GM21619 (cell line): ENCODE measurements at regions not wholly inside any gene's neighbourhood (a gene's known extent, or its start where the extent isn't known, plus 50 kb on each side); places are given as distances from the start of the nearest gene placed in this dataset.

Experiments used
- ATAC-seq: cut with Tn5 transposase; IDR thresholded peaks from one replicate; pipeline ENCODE4 v1.9.1; 2021; ENCODE audit not compliant: unreplicated experiment

DNA sequence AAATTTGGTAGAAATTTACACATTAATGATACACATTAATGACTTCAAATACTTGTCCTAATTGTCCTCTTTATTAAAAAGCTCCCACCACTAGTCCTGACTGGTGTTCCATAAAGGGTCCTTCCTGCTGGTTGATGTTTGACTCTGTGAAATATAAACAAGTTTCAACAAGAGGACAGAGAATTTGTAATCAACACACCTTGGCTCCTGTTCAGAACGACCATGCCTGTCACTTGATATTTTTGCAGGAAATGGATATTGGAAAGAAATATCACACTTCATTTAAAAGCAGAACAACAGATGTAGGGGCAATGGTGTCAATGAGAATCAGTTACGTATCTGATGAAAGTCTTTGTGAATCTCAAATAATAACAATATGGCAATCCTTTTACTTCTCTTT lies 211.7 kb downstream of the ENC1 start:
- no peak for ATAC-seq

DNA sequence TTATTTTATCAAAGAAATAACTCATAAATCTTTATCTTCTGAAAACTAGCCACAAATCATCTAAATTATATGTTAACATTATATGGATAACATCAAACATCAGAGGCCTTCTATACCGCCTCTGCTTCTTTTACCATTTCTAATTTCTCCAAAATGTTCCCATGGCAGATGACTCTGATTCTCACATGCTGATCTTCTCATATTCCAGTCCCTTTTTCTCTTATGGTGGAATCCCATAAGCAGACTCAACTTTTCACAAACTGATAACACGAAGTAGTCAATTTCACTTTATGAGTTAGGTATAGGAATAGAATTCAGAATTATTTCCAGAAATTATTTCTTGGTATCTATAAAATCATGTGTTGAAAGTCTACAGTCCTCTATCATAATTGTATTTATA lies 212.3 kb downstream of the ENC1 start:
- ATAC-seq: no peak

DNA sequence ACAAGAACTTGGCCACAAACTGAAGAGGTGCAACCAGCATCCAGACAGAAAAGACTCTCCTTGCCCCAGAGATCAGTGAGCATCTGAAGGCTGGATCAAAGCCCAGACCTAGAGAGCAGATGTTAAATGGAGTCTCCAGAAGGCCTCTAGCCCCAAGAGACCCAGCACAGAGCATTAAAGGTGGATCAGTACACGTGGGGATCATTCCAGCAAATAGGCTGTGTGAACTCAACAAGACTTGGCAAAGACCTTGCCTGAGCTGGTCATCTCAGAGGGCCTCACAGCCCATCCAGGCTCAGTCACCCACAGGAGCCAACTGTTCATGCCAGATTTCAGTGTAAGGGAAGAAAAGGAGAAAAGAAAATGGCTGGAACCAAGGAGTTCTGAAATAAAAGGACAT lies 214.0 kb downstream of the ENC1 start:
- ATAC-seq: no peak

DNA sequence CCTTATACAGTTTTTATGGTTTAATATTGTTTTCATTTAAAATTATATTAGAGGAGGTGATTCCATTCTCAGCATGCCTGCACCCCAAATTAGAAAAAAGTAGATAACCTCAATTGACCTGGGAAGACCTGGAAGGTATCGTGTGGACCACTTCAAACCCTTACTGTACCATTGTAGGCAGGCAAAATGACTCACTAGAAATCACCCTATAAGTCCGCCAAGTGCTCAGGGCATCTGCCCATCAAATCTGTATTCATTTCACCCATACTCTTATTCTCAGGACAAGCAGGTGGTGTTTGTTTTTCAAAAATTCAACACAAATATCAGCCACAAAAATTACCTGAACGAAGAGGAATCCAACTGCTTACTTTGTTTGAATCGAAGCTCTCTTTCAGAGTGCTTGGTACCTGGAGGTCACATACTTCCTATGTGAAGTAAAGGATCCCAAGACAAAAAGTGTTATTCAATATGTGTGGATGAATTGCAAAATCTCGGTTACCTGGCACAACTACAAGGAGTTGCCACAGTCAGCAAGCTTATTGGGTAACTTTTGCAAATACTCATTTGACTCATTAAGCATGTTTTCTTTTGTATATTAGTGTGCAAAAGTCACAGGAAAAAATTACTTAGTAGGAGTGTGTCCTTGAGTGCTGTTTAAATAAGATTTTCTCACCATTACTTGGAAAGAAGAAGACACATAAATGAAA lies 216.2 kb downstream of the ENC1 start:
- no peak for ATAC-seq

DNA sequence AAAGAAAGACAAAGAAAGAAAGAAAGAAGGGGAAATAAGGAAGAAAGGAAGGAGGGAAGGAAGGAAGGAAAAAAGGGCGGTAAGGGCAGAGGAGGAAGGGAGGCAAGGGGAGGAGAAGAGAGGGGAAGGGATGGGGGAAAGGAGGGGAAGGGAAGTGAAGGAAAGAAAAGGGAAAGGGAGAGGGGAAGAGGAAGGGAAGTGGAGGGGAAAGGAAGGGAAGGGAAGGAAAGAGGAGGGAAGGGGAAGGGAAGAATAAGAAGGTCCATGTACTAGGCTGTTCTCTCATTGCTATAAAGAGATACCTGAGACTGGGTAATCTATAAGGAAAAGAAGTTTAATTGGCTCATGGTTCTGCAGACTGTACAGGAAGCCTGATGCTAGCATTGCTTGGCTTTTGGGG lies 217.1 kb downstream of the ENC1 start:
- no peak for ATAC-seq

DNA sequence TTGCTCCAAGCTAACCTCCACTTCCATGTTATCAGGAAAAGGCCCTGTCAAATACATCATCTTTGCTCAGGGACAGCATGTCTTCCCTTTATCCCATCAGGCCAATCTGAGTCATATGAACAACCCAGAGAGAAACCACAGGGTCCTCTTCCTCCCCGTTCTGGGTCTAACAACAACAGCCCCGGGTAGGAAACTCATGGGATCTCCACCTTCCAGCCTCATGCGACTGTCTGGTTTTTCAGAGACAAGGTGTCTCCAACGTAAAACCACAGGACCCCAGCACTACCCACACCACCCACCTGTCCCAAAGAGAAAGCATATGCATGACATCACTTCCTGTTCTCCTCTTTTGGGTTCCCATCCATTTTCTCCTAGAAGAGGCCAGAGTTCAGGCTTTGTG lies 217.9 kb downstream of the ENC1 start:
- no peak for ATAC-seq

DNA sequence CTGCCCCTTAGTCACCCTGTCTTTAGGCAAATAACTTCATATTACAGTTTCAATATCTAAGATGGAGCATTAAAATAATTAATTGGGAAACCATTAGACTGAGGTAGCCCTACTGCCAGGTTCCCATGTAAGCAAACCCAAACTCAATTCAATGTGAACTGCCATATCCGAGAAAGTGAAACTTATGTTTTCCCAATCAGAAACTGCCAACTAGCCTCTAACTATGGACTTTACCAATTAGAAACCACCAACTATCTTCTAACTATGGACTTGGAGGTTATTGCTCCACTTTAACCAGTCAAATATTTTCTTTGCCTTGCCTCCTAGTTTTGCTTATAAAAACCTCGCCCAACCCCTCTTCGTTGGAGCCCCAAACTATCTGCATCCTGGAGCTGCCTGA lies 218.5 kb downstream of the ENC1 start:
- no peak for ATAC-seq

DNA sequence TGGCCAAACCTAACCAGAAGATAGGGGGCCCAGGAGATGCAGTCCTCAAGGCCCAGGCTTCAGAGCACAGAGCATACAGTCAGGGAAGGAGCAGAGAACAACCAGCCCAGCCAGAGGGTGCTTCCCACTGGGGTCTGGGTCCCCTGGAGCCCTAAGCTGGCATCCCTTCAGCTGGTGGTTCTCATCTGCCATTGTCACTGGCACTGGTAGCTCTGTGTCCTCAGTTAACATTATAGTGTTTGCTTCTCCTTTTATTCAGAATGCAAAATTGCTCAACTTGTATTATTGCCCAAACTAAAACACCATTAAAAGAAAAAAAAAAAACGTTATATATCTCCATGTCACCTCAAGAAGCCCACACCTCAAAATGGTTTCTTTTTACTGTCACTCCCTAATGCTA lies 219.2 kb downstream of the ENC1 start:
- no peak for ATAC-seq

DNA sequence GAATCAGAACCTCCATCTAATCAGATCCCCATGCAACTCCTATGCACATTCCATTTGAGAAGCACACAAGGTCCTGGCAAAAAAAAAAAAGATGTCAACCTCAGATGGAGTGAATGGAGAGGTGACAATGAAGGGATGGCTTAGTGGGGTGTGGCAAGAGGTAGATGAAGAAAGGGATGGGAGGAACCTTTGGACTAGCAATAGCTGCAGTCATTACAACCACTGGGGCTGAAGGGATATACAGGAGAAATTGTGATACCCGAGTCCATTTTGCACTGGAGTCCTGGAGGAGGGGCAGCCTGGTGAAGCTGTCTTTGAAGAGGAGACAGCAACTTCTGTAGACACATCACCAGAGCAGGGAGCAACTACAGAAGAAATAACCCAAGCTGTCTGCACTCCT lies 219.6 kb downstream of the ENC1 start:
- no peak for ATAC-seq

DNA sequence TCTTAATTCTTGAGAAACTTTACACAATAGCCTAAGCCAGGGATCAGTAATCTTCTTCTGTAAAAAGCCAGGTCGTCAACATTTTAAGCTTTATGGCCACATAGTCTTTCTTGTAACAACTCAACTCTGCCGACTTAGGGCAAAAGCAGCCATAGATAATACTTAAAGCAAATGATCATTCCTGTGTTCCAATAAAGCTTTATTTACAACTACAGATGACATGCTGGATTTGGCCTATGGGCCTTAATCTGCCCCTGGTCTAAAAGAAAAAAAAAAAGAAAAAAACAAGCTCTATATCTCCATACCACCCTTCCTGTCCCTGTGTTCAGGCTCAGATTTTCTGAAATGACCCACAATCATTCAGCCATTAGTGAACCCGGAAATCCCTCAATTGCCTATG lies 220.3 kb downstream of the ENC1 start:
- no peak for ATAC-seq

DNA sequence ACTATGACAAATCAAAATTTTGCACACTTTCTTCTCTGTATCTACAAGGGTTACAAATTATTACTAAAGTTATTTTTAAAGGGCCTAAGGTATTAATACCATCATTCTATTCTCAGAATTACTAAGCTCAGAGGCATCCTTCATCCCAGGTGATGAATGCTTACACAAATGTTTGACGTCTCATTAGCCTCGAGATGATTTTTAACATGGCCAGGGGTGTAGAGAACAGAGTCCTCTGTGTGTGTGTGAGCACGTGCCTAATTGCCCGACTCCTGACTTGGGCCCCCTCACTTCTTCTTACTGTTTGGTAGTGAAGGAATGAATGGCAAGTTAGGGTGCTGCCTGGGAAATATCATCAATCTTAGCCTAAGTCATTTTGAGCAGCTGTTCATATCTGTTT lies 221.1 kb downstream of the ENC1 start:
- ATAC-seq: no peak

DNA sequence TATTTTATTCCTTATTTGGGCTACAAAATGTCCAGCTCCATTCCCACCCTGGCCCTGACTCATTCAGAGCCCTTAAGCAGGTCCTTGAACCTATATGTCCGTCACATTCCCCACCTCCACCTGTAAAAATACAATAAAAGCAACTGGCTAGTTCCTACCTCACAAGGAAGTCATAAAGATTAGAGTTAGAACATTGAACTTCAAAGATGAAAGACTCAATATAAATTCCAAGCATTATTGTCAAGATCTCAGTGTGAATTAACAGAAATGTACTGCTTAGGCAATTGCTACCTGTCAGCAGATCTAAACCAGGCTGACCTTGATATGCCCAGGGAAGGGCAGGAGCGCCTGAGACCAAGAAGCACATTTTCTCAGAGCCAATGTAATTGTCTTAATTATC lies 221.8 kb downstream of the ENC1 start:
- no peak for ATAC-seq

DNA sequence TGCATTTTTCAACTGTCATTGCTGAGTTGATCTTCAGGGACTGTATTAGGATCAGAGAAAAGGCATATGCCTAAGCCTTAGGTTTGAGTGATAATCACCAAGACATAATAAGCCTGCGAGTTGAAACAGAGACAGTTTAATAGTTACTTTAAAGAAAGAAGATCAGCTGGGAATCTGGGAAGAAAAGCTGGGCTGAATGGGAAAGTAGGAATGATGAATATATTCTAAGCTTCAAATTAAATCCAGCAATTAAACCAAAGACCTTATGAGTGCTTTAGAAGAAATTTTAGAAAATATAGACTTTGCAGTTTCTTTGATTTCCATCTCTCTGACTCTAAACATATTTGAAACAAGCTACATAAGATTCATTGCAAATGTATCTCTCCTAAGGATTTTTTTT lies 222.3 kb downstream of the ENC1 start:
- no peak for ATAC-seq

DNA sequence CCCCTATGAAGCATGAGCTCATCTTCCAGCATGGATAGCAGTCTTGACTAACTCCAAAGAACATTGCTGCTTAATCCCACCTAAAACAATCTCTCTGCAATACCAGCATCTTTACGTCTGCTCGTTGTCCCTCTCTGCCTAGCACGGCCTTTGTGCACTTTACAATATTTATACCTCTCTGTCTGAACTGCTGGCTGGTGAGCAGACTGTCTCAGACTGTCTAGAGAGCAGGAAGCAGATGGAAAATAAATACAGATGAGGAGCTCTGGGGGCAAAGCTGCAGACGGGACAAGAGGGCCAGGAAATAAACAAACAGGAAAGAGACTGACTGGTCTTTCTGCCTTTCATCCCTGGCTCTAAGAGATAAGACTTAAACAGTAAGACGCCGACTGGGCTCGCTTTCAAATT lies 224.8 kb downstream of the ENC1 start:
- ATAC-seq: no peak

DNA sequence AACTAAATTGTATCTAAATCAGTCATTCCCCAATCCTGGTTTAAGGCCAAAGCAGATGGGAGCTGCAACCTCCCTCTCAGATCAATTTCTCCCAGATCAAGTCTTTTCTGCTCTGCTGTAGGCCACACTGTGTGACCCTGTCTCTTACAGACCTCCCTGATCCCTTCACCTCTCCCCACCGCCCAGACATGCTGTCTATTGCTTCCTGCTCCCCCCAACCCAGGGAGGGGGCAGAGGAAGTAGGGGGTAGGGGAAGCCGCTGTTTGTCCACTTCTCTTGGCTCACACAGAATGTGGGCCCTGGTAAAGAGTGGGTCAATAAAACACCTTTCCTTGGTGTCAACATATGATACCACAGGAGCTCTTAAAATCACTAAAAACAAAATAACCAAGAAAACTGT lies 226.3 kb downstream of the ENC1 start:
- ATAC-seq: no peak

DNA sequence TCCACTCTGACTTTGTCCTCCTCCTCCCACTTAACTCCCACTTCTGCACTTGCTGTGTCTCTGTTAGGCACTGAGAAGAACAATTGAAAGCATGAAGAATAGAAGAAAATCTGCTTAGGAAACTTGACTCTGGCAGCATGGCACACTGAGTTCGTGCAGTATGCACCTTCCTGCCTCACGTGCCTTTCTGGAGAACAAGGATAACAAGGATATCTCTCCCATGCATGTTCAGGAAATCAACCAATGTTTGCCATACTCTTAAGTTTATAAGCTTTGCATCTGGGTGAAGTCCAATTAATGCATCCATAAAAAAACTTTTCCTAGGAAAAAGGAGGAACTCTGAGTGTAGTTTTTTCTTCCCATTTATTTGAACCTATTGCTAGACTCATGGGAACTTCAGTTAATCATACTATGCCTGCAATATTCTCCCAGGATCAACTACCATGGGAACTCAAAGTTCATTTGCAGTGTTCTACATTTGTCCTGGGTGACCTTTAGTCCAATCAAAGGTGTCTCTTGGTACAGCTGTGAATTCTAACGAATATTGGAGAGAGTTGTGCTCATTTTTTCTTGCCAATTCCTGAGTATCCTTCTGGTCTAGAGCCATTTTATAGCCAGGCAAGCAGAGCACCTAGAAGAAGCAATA lies 227.0 kb downstream of the ENC1 start:
- ATAC-seq: no peak

DNA sequence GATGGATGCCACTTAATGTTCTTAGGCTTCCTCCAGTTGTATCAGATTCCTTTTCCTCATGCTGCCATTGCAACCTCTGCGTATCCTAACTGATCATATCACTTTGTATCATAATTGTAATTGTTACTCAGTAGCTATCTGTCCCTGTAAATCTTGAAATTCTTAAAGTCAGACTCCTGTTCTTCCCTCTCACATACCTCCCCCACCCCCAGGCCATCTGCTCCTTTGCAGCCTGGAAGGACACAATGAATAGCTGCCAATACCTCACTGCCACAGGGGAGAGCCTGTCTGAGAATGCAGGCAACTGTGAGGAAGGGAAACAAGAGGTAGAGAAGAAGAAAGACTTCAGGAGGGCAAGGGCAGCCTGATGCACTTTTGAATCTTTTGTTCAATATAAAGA lies 228.5 kb downstream of the ENC1 start:
- ATAC-seq: no peak

DNA sequence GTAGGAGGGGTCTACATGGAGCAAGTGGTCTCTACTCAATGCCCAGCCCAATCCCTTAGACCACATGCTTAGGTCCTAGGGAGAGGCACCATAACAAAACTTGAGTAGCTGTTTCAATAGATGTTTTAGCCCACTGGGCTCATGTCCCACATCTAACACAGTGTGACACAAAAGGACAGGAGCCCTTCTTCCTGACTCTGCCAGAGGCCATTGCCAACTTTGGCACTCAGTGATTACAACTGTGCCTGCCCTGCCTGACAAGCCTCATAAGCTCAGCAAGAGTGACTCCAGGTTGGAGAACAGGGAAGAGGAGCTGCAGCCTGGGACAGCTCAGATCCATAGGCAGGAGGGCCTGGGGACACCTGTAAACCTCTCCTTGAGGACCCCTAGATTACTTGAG lies 230.8 kb downstream of the ENC1 start:
- ATAC-seq: no peak

DNA sequence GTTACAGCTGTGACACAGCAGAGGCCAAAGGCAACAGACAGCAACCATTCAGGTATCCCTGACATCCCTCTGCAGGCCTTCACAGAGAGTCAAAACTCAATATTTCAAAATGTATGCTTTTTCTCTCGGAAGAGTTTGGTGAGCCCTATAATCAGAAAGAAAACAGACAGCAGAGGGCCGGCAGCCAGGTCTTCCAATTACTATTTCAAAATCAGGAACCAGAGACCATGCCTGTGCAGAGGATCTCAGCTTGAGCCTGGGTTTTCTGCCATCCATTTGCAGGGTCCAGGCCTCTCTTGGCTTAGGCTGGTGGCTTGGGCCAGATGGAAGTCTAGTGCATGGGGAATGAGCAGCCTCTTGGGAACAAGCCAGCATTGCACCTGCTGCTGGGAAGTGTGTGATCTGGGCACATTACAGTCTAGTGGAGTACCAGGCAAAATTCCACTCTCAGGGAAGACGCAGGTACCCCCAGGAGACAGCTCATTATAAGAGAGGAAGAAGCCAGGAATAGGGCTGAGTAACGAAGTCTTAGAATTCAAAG lies 231.3 kb downstream of the ENC1 start:
- no peak for ATAC-seq

DNA sequence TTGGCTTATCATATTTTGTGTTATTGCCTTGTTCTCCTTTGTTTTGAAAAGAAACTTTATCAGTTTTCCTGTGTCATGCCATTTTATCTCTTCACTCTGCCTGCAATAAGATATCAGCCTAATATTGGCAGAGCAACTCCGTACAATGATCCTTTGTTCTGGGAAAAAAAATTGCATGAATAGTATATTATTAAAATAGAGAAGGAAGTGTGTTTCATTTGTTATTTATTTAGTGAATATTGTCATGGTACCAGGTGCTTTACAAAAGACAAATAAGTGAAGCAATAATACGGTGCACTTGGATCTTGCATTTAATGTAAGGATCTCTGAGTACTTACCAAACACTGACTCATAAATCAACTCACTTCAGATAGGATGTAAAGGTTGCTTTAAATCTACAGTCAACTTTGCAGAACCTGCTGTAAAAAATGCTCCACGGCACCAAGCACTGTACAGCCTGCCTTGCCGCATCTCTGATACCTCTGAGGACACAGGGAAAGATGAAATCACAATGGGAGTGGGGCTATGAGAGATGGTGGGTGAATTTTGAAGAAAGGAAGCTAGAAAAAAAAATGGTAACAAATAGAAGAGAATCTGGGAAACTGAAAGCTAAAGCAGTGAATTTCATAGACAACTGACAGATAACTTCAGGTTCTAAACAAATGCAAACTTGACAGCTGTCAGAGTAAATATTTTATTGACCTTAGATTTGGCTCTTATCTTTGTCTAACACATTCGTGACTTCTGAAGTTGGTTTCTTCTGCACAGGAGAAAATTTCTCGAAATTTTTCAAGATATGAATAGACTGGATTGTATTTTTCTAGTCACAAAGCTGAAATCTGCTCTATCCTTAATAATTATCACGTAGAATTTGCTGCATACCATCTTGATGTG lies 232.1 kb downstream of the ENC1 start:
- no peak for ATAC-seq

DNA sequence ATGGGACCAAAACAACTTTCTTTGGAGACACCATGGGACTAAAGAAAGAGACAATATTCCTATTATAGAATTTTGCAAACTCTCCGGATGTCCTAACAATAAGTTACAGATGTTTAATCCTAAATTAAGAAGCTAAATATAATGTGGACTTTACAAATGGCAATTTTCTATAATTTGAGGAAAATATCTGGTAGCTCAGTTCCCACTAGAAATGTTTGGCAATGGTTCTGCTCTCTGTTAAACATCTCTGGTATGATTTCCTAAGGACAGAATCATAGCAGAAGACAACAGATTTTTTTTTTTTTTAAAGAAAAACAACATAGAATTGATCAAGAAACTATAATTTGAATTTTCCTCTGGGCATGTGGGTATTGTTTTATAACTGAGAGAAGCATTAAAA lies 232.8 kb downstream of the ENC1 start:
- ATAC-seq: no peak

DNA sequence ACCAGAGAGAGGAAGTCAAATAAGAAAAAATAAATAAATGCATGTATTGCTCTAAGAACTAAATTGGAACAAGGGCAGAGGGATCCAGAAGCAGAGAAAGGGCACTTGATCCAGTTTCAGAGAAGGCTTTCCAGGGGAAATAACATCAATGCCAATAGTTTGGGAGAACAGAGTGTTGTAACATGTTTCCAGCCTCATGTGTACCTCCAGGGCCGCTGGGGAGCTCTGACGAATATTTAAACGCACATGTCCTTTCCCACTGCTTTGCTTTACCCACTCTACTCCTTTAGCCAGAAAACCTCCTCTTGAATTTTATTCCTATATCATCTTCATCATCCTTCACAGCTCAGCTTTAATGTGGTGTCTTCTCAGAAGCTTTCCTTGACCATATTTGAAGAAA lies 233.7 kb downstream of the ENC1 start:
- ATAC-seq: no peak
